NCI-H82 treated with DMSO at 0.1 percent for 48 hours (cell line): ENCODE measurements at regions not wholly inside any gene's neighbourhood (a gene's known extent, or its start where the extent isn't known, plus 50 kb on each side); places are given as distances from the start of the nearest gene placed in this dataset.

Source experiments
- DNase-seq: peaks from one replicate; lab custom pipeline; 2025; ENCODE audit not compliant: unreplicated experiment; lab: John Stamatoyannopoulos, UW

- DNase-seq, result no peak
Observed at GRCh38 chr19:28020619-28021258, 1192.2 kb downstream of the UQCRFS1 start.

- peak; percentile 4 for DNase-seq
Observed at GRCh38 chr19:28019901-28020300, 1193.0 kb downstream of the UQCRFS1 start.

GRCh38 chr19:28019371-28019770 lies 1193.6 kb downstream of the UQCRFS1 start:
- peak; percentile 85 for DNase-seq

GRCh38 chr19:28018499-28018898 lies 1194.5 kb downstream of the UQCRFS1 start:
- DNase-seq, result peak; percentile 73

- no peak for DNase-seq
Observed at GRCh38 chr19:28014615-28015405, 1198.1 kb downstream of the UQCRFS1 start.

- no peak for DNase-seq
Observed at GRCh38 chr19:28012361-28012760, 1200.6 kb downstream of the UQCRFS1 start.

- no peak for DNase-seq
Observed at GRCh38 chr19:28010656-28011055, 1202.3 kb downstream of the UQCRFS1 start.

- DNase-seq, result no peak
Observed at GRCh38 chr19:28009696-28010095, 1203.3 kb downstream of the UQCRFS1 start.

GRCh38 chr19:28008695-28009094 lies 1204.3 kb downstream of the UQCRFS1 start:
- DNase-seq, result no peak

GRCh38 chr19:28003543-28003942 lies 1209.4 kb downstream of the UQCRFS1 start:
- DNase-seq, result no peak

GRCh38 chr19:27997069-27997468 lies 1215.9 kb downstream of the UQCRFS1 start:
- no peak for DNase-seq

- no peak for DNase-seq
Observed at GRCh38 chr19:27993619-27994570, 1219.1 kb downstream of the UQCRFS1 start.

- DNase-seq, result no peak
Observed at GRCh38 chr19:27986299-27986698, 1226.7 kb downstream of the UQCRFS1 start.

- DNase-seq, result no peak
Observed at GRCh38 chr19:27975419-27976005, 1237.4 kb downstream of the UQCRFS1 start.

- peak; percentile 59 for DNase-seq
Observed at GRCh38 chr19:27974082-27974513, 1238.9 kb downstream of the UQCRFS1 start.

GRCh38 chr19:27972291-27973040 lies 1240.5 kb downstream of the UQCRFS1 start:
- no peak for DNase-seq

- no peak for DNase-seq
Observed at GRCh38 chr19:27971869-27972268, 1241.1 kb downstream of the UQCRFS1 start.

GRCh38 chr19:27971071-27971470 lies 1241.9 kb downstream of the UQCRFS1 start:
- no peak for DNase-seq

- DNase-seq, result peak; percentile 32
Observed at GRCh38 chr19:27966390-27966816, 1246.5 kb downstream of the UQCRFS1 start.

GRCh38 chr19:27964185-27964584 lies 1248.8 kb downstream of the UQCRFS1 start:
- DNase-seq, result no peak
